ENCODE measurements at regions not wholly inside any gene's neighbourhood (a gene's known extent, or its start where the extent isn't known, plus 50 kb on each side); places are given as distances from the start of the nearest gene placed in this dataset.
"Not testable (repeated sequence)": the region's sequence is repeated elsewhere in the genome, so short reads cannot be mapped to it uniquely, and the experiment has no call there.

GRCh38 chr17:72452286-72453173, 331.7 kb downstream of the SOX9 start:
- DNase-seq (ENCODE audit: low spot score), result no peak

- DNase-seq (ENCODE audit: low spot score), result no peak
Measured at GRCh38 chr17:72454342-72454741, 333.5 kb downstream of the SOX9 start.

- DNase-seq (ENCODE audit: low spot score), result no peak
Measured at GRCh38 chr17:72455562-72455961, 334.7 kb downstream of the SOX9 start.

- DNase-seq (ENCODE audit: low spot score), result no peak
Measured at GRCh38 chr17:72456075-72456474, 335.3 kb downstream of the SOX9 start.

GRCh38 chr17:72457712-72458111, 336.9 kb downstream of the SOX9 start:
- DNase-seq (ENCODE audit: low spot score), result no peak

- no peak for DNase-seq (ENCODE audit: low spot score)
Measured at GRCh38 chr17:72458301-72458700, 337.5 kb downstream of the SOX9 start.

GRCh38 chr17:72460711-72461110, 339.9 kb downstream of the SOX9 start:
- no peak for DNase-seq (ENCODE audit: low spot score)

GRCh38 chr17:72461757-72462156, 340.9 kb downstream of the SOX9 start:
- DNase-seq (ENCODE audit: low spot score), result no peak

- DNase-seq (ENCODE audit: low spot score), result no peak
Measured at GRCh38 chr17:72462407-72462806, 341.6 kb downstream of the SOX9 start.

- no peak for DNase-seq (ENCODE audit: low spot score)
Measured at GRCh38 chr17:72462814-72463213, 342.0 kb downstream of the SOX9 start.

GRCh38 chr17:72463287-72464102, 342.7 kb downstream of the SOX9 start:
- no peak for DNase-seq (ENCODE audit: low spot score)

GRCh38 chr17:72464221-72464620, 343.4 kb downstream of the SOX9 start:
- not testable (repeated sequence) for DNase-seq (ENCODE audit: low spot score)

GRCh38 chr17:72465191-72466024, 344.6 kb downstream of the SOX9 start:
- DNase-seq (ENCODE audit: low spot score), result no peak

GRCh38 chr17:72466199-72466598, 345.4 kb downstream of the SOX9 start:
- DNase-seq (ENCODE audit: low spot score), result no peak

GRCh38 chr17:72466606-72467005, 345.8 kb downstream of the SOX9 start:
- no peak for DNase-seq (ENCODE audit: low spot score)

GRCh38 chr17:72467841-72468653, 347.2 kb downstream of the SOX9 start:
- no peak for DNase-seq (ENCODE audit: low spot score)

- no peak for DNase-seq (ENCODE audit: low spot score)
Measured at GRCh38 chr17:72468841-72469240, 348.0 kb downstream of the SOX9 start.

GRCh38 chr17:72470121-72470705, 349.4 kb downstream of the SOX9 start:
- no peak for DNase-seq (ENCODE audit: low spot score)

GRCh38 chr17:72470734-72471133, 349.9 kb downstream of the SOX9 start:
- no peak for DNase-seq (ENCODE audit: low spot score)

- DNase-seq (ENCODE audit: low spot score), result no peak
Measured at GRCh38 chr17:72471296-72471695, 350.5 kb downstream of the SOX9 start.

- no peak for DNase-seq (ENCODE audit: low spot score)
Measured at GRCh38 chr17:72472106-72472505, 351.3 kb downstream of the SOX9 start.

All from cerebellar cortex (tissue), 1 donor.